HL-60/S4 treated with phorbol 12-myristate 13-acetate at 8.2 ng/mL for 4 days and 3 days (cell line): ENCODE measurements at regions not wholly inside any gene's neighbourhood (a gene's known extent, or its start where the extent isn't known, plus 50 kb on each side); places are given as distances from the start of the nearest gene placed in this dataset.

Source experiments
- in situ Hi-C: fragments of 300-500 bp; cut with MboI; formaldehyde crosslinking; loops from 2 replicates; pipeline ENCODE4 v1.15.0; 2022; ENCODE audit warnings: low sequenced_read_pairs

- in situ Hi-C loops = no loop called here
Measured at GRCh38 chr5:68352166-68352565, 136.6 kb downstream of the PIK3R1 start.

- in situ Hi-C loops = no loop called here
Measured at GRCh38 chr5:68353605-68354004, 138.0 kb downstream of the PIK3R1 start.

GRCh38 chr5:68354315-68354714 is 138.8 kb downstream of the PIK3R1 start:
- in situ Hi-C loops = no loop called here

GRCh38 chr5:68356216-68356615 is 140.7 kb downstream of the PIK3R1 start:
- in situ Hi-C loops = no loop called here

- in situ Hi-C loops = no loop called here
Measured at GRCh38 chr5:68356623-68357022, 141.1 kb downstream of the PIK3R1 start.

- in situ Hi-C loops = no loop called here
Measured at GRCh38 chr5:68359699-68360098, 144.1 kb downstream of the PIK3R1 start.

- in situ Hi-C loops = no loop called here
Measured at GRCh38 chr5:68362331-68362730, 146.8 kb downstream of the PIK3R1 start.

GRCh38 chr5:68365889-68366288 is 150.3 kb downstream of the PIK3R1 start:
- in situ Hi-C loops = no loop called here

GRCh38 chr5:68367287-68367686 is 151.7 kb downstream of the PIK3R1 start:
- in situ Hi-C loops = no loop called here

GRCh38 chr5:68367717-68368116 is 152.2 kb downstream of the PIK3R1 start:
- in situ Hi-C loops = no loop called here

- in situ Hi-C loops = no loop called here
Measured at GRCh38 chr5:68368311-68369022, 152.9 kb downstream of the PIK3R1 start.

- in situ Hi-C loops = no loop called here
Measured at GRCh38 chr5:68369023-68369359, 153.4 kb downstream of the PIK3R1 start.

- in situ Hi-C loops = no loop called here
Measured at GRCh38 chr5:68369457-68370125, 154.0 kb downstream of the PIK3R1 start.

- in situ Hi-C loops = no loop called here
Measured at GRCh38 chr5:68370196-68370595, 154.6 kb downstream of the PIK3R1 start.

GRCh38 chr5:68371607-68372006 is 156.1 kb downstream of the PIK3R1 start:
- in situ Hi-C loops = no loop called here

GRCh38 chr5:68372161-68372560 is 156.6 kb downstream of the PIK3R1 start:
- in situ Hi-C loops = no loop called here

GRCh38 chr5:68373050-68373449 is 157.5 kb downstream of the PIK3R1 start:
- in situ Hi-C loops = no loop called here

GRCh38 chr5:68374796-68375518 is 159.4 kb downstream of the PIK3R1 start:
- in situ Hi-C loops = no loop called here

GRCh38 chr5:68375540-68375939 is 160.0 kb downstream of the PIK3R1 start:
- in situ Hi-C loops = no loop called here

GRCh38 chr5:68376935-68377334 is 161.4 kb downstream of the PIK3R1 start:
- in situ Hi-C loops = no loop called here

- in situ Hi-C loops = no loop called here
Measured at GRCh38 chr5:68377733-68378132, 162.2 kb downstream of the PIK3R1 start.

GRCh38 chr5:68378204-68378820 is 162.8 kb downstream of the PIK3R1 start:
- in situ Hi-C loops = no loop called here
